ENCODE measurements at regions not wholly inside any gene's neighbourhood (a gene's known extent, or its start where the extent isn't known, plus 50 kb on each side); places are given as distances from the start of the nearest gene placed in this dataset.

- TF ChIP-seq CTCF (IDR thresholded peaks at IDR 0.05) (no peak), POLR2A (IDR thresholded peaks at IDR 0.05) (no peak)
Measured at GRCh38 chr9:102587281-102587680, 407.9 kb upstream of the CYLC2 start.

Measured in uterus (tissue), 2 donors.